HCT116 (cell line): ENCODE measurements at regions not wholly inside any gene's neighbourhood (a gene's known extent, or its start where the extent isn't known, plus 50 kb on each side); places are given as distances from the start of the nearest gene placed in this dataset.

Experiments used
- ATAC-seq: fragments of 200-7000 bp; cut with Tn5 transposase; 2 replicates; pipeline ENCODE4 v1.9.1; 2020; ENCODE audit warnings: mild to moderate bottlenecking, moderate library complexity
- BruUV-seq: library from RNA; stranded (reverse); fragments of 400-500 nt; replicated peaks from 2 replicates; lab custom pipeline; 2021; lab: Mats Ljungman, UMichigan
- CTCF ChIA-PET: fragments of 300-600 bp; sonication (Branson Sonifier 250); formaldehyde crosslinking; loops from one replicate; lab custom pipeline; 2021; ENCODE audit warnings: antibody characterized with exemption; lab: Charles Lee
- POLR2A ChIA-PET: fragments of 300-600, 350-600 bp; sonication (Branson Sonifier 250); formaldehyde crosslinking; loops from one replicate; lab custom pipeline; 2021; ENCODE audit warnings: antibody characterized with exemption; lab: Charles Lee
- RAD21 ChIA-PET, 2 experiments: fragments of 300-600 bp; sonication (Branson Sonifier 250); formaldehyde crosslinking; loops; one replicate each; lab custom pipeline; 2023; ENCODE audit warnings: low total read pairs in 2 of 2; ENCODE audit not compliant: uncharacterized antibody in 2 of 2, unreplicated experiment in 2 of 2, low non-redundant PET in 1 of 2; lab: Charles Lee
- DNase-seq: peaks from one replicate; pipeline ENCODE4 v3.0.0-alpha.2; 2010; ENCODE audit warnings: low read depth, low spot score
- H2AFZ ChIP-seq: fragments of 200-600 bp; shearing (Covaris generic), sonication (generic); 2 replicates; pipeline ENCODE4 v1.6.1; 2017; ENCODE audit warnings: low read depth, mixed run types, mixed read lengths, antibody characterized with exemption, low read length; ENCODE audit not compliant: poor library complexity, severe bottlenecking
- H3K27ac ChIP-seq: 2 replicates; pipeline ENCODE4 v1.5.1; 2012; ENCODE audit warnings: low read depth, low read length
- H3K27me3 ChIP-seq: fragments of 200-600 bp; sonication (generic); 2 replicates; pipeline ENCODE4 v1.6.1; 2016; ENCODE audit warnings: mixed run types, low read length, mixed read lengths; ENCODE audit not compliant: insufficient read depth
- H3K36me3 ChIP-seq, 2 experiments: fragments of 200-500 bp in 1 of 2; fragments of 200-600 bp in 1 of 2; sonication (Bioruptor generic) in 1 of 2; sonication (generic) in 1 of 2; 2 replicates each; pipeline versions ENCODE4 v1.5.1 to v1.6.1; 2014 to 2016; ENCODE audit warnings: low read length in 2 of 2, inconsistent platforms in 1 of 2, mixed read lengths in 1 of 2, mixed run types in 1 of 2; ENCODE audit not compliant: insufficient read depth in 2 of 2, control insufficient read depth in 1 of 2
- H3K4me1 ChIP-seq, 2 experiments: fragments of 200-600 bp in 1 of 2; sonication (generic) in 1 of 2; 2 replicates each; pipeline versions ENCODE4 v1.5.1 to v1.6.1; 2012 to 2017; ENCODE audit warnings: low read length in 2 of 2, inconsistent platforms in 1 of 2, mild to moderate bottlenecking in 1 of 2, mixed read lengths in 1 of 2, mixed run types in 1 of 2, moderate library complexity in 1 of 2; ENCODE audit not compliant: insufficient read depth in 2 of 2, control insufficient read depth in 1 of 2
- H3K4me2 ChIP-seq: fragments of 200-600 bp; sonication (generic); 2 replicates; pipeline ENCODE4 v1.6.1; 2017; ENCODE audit warnings: mixed run types, low read length, mixed read lengths
- H3K4me3 ChIP-seq, 2 experiments: fragments of 200-600 bp in 1 of 2; sonication (generic) in 1 of 2; replicated peaks in 1 of 2; 2 replicates each; pipeline ENCODE4 v1.5.1; 2011 to 2016; ENCODE audit warnings: low read length in 2 of 2, control low read depth in 1 of 2, low read depth in 1 of 2, mild to moderate bottlenecking in 1 of 2, mixed read lengths in 1 of 2, mixed run types in 1 of 2
- H3K79me2 ChIP-seq: fragments of 200-600 bp; sonication (generic); 2 replicates; pipeline ENCODE4 v1.6.1; 2017; ENCODE audit warnings: mild to moderate bottlenecking, mixed run types, low read length, moderate library complexity, mixed read lengths; ENCODE audit not compliant: insufficient read depth
- H3K9ac ChIP-seq: fragments of 200-600 bp; sonication (generic); 2 replicates; pipeline ENCODE4 v1.6.1; 2016; ENCODE audit warnings: low read length, mixed read lengths
- H3K9me2 ChIP-seq: fragments of 200-600 bp; sonication (generic), shearing (Covaris generic); 2 replicates; pipeline ENCODE4 v1.6.1; 2017; ENCODE audit warnings: mixed run types, mild to moderate bottlenecking, moderate library complexity; ENCODE audit not compliant: insufficient read depth
- H3K9me3 ChIP-seq, 2 experiments: fragments of 200-500 bp in 1 of 2; fragments of 200-600 bp in 1 of 2; sonication (Bioruptor generic) in 1 of 2; sonication (generic) in 1 of 2; 2 replicates each; pipeline ENCODE4 v1.6.1; 2014 to 2017; ENCODE audit warnings: low read length in 2 of 2, mixed read lengths in 2 of 2, inconsistent platforms in 1 of 2, low read depth in 1 of 2, mild to moderate bottlenecking in 1 of 2, mixed run types in 1 of 2, moderate library complexity in 1 of 2; ENCODE audit not compliant: control insufficient read depth in 1 of 2, insufficient read depth in 1 of 2
- H4K20me1 ChIP-seq: fragments of 200-600 bp; sonication (generic), shearing (Covaris generic); 2 replicates; pipeline ENCODE4 v1.6.1; 2017; ENCODE audit warnings: mixed run types, mild to moderate bottlenecking, moderate library complexity; ENCODE audit not compliant: insufficient read depth
- CBX3 ChIP-seq: IDR thresholded peaks from 2 replicates; pipeline ENCODE4 v1.6.1; 2012; ENCODE audit warnings: low read depth
- CEBPB ChIP-seq: IDR thresholded peaks from 2 replicates; pipeline ENCODE4 v1.6.1; 2012; ENCODE audit warnings: low read depth
- ELF1 ChIP-seq: IDR thresholded peaks from 2 replicates; pipeline ENCODE4 v1.6.1; 2012; ENCODE audit warnings: low read depth, borderline replicate concordance
- EZH2 ChIP-seq: fragments of 200-600 bp; sonication (generic); IDR thresholded peaks from 2 replicates; pipeline ENCODE4 v1.6.1; 2017; ENCODE audit warnings: antibody characterized with exemption, mixed run types
- EZH2phosphoT487 ChIP-seq: fragments of 200-600 bp; IDR thresholded peaks from 2 replicates; pipeline ENCODE4 v1.6.1; 2018; ENCODE audit warnings: antibody characterized with exemption, borderline replicate concordance
- FOSL1 ChIP-seq: IDR thresholded peaks from 2 replicates; pipeline ENCODE4 v1.6.1; 2012; ENCODE audit warnings: low read depth
- JUND ChIP-seq: IDR thresholded peaks from 2 replicates; pipeline ENCODE4 v1.6.1; 2012
- POLR2AphosphoS5 ChIP-seq: IDR thresholded peaks from 2 replicates; pipeline ENCODE4 v1.6.1; 2011; ENCODE audit warnings: mild to moderate bottlenecking, low read depth, low read length, moderate library complexity
- RAD21 ChIP-seq: IDR thresholded peaks from 2 replicates; pipeline ENCODE4 v1.6.1; 2012; ENCODE audit warnings: low read depth, mild to moderate bottlenecking
- SIN3A ChIP-seq: IDR thresholded peaks from 2 replicates; pipeline ENCODE4 v1.6.1; 2012; ENCODE audit warnings: low read depth
- TCF7L2 ChIP-seq: IDR thresholded peaks from 2 replicates; pipeline ENCODE4 v1.7.0; 2011; ENCODE audit warnings: borderline replicate concordance, inconsistent platforms; ENCODE audit not compliant: insufficient read depth, insufficient read length; ENCODE audit errors: extremely low read depth
- YY1 ChIP-seq: IDR thresholded peaks from 2 replicates; pipeline ENCODE4 v1.6.1; 2011; ENCODE audit warnings: low read length, low read depth, moderate library complexity, mild to moderate bottlenecking; ENCODE audit not compliant: insufficient replicate concordance; ENCODE audit errors: extremely low read depth
- ZFX ChIP-seq: fragments of 450-650 bp; IDR thresholded peaks from 2 replicates; pipeline ENCODE4 v1.6.1; 2017
- intact Hi-C: fragments of 100-400 bp; cut with micrococcal nuclease; formaldehyde crosslinking; loops from 2 replicates; pipeline ENCODE4 v1.10.0; 2022
- TF ChIP-seq, protein P1 (sequence below): IDR thresholded peaks from 2 replicates; pipeline ENCODE4 v1.6.1; 2012; ENCODE audit warnings: low read depth
- TF ChIP-seq, protein P2 (sequence below): IDR thresholded peaks from 2 replicates; pipeline ENCODE4 v1.6.1; 2012
- TF ChIP-seq, protein P3 (sequence below): IDR thresholded peaks from 2 replicates; pipeline ENCODE4 v1.6.1; 2012
- TF ChIP-seq, protein P4 (sequence below), 3 experiments: fragments of 200-600 bp in 1 of 3; sonication (generic) in 1 of 3; IDR thresholded peaks in 2 of 3; conservative IDR thresholded peaks in 1 of 3; 2 replicates each; pipeline ENCODE4 v1.5.1; 2012 to 2017; ENCODE audit warnings: low read depth in 2 of 3, low read length in 2 of 3, antibody characterized with exemption in 1 of 3, borderline replicate concordance in 1 of 3, control low read depth in 1 of 3, mild to moderate bottlenecking in 1 of 3, mixed read lengths in 1 of 3, mixed run types in 1 of 3, moderate library complexity in 1 of 3; ENCODE audit not compliant: insufficient read depth in 1 of 3

DNA sequence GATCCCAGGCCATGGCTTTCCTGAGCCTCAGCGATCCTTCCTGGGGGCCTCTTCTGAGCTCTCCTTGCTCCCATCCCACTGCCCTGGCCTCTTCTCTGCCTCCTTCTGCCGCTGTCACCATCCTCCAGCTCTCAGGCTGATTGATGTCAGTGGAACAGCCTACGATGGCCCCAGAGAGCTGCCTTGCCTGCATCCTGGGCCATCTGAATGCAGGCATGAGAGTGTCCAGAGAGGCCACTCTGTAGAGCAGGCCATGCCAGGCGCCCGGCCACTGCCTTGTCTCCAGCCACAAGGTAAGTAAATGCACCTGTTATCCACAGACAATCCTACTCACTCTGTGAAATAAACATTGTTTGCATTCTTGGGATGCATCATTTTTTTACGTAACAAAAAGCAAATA, 171.4 kb upstream of the PPP2R2D start:
- intact Hi-C loops = no loop called here
- Histone ChIP-seq H3K4me2 (no peak overlapping the region), H3K9me3 (no peaks in the 10 kb centered on the region), H2AFZ (no peak overlapping the region), H3K27me3 (no peaks in the 10 kb centered on the region), H3K9me2 (no peaks in the 10 kb centered on the region), H3K9ac (no peak overlapping the region), H3K27ac (no peak overlapping the region), H4K20me1 (no peaks in the 10 kb centered on the region), H3K79me2 (no peaks in the 10 kb centered on the region), H3K4me3 (no peak overlapping the region), H3K4me1 (no peaks in the 10 kb centered on the region), H3K36me3 (no peaks in the 10 kb centered on the region)
- POLR2A ChIA-PET = no interaction called here
- RAD21 ChIA-PET = no interaction called here
- TF ChIP-seq ZFX (no peak), EZH2phosphoT487 (no peak), FOSL1 (no peak), TCF7L2 (no peak), CEBPB (no peak), POLR2AphosphoS5 (no peak), YY1 (no peak), CBX3 (no peak), ELF1 (no peak), RAD21 (no peak), JUND (no peak), SIN3A (no peak), EZH2 (no peak)
- TF ChIP-seq, protein P1, sequence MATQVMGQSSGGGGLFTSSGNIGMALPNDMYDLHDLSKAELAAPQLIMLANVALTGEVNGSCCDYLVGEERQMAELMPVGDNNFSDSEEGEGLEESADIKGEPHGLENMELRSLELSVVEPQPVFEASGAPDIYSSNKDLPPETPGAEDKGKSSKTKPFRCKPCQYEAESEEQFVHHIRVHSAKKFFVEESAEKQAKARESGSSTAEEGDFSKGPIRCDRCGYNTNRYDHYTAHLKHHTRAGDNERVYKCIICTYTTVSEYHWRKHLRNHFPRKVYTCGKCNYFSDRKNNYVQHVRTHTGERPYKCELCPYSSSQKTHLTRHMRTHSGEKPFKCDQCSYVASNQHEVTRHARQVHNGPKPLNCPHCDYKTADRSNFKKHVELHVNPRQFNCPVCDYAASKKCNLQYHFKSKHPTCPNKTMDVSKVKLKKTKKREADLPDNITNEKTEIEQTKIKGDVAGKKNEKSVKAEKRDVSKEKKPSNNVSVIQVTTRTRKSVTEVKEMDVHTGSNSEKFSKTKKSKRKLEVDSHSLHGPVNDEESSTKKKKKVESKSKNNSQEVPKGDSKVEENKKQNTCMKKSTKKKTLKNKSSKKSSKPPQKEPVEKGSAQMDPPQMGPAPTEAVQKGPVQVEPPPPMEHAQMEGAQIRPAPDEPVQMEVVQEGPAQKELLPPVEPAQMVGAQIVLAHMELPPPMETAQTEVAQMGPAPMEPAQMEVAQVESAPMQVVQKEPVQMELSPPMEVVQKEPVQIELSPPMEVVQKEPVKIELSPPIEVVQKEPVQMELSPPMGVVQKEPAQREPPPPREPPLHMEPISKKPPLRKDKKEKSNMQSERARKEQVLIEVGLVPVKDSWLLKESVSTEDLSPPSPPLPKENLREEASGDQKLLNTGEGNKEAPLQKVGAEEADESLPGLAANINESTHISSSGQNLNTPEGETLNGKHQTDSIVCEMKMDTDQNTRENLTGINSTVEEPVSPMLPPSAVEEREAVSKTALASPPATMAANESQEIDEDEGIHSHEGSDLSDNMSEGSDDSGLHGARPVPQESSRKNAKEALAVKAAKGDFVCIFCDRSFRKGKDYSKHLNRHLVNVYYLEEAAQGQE = no peak
- TF ChIP-seq, protein P2, sequence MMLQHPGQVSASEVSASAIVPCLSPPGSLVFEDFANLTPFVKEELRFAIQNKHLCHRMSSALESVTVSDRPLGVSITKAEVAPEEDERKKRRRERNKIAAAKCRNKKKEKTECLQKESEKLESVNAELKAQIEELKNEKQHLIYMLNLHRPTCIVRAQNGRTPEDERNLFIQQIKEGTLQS = no peak
- TF ChIP-seq, protein P3, sequence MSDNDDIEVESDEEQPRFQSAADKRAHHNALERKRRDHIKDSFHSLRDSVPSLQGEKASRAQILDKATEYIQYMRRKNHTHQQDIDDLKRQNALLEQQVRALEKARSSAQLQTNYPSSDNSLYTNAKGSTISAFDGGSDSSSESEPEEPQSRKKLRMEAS = no peak
- TF ChIP-seq, protein P4, sequence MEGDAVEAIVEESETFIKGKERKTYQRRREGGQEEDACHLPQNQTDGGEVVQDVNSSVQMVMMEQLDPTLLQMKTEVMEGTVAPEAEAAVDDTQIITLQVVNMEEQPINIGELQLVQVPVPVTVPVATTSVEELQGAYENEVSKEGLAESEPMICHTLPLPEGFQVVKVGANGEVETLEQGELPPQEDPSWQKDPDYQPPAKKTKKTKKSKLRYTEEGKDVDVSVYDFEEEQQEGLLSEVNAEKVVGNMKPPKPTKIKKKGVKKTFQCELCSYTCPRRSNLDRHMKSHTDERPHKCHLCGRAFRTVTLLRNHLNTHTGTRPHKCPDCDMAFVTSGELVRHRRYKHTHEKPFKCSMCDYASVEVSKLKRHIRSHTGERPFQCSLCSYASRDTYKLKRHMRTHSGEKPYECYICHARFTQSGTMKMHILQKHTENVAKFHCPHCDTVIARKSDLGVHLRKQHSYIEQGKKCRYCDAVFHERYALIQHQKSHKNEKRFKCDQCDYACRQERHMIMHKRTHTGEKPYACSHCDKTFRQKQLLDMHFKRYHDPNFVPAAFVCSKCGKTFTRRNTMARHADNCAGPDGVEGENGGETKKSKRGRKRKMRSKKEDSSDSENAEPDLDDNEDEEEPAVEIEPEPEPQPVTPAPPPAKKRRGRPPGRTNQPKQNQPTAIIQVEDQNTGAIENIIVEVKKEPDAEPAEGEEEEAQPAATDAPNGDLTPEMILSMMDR (IDR thresholded peaks at IDR 0.05 in 2 of 3, conservative IDR thresholded peaks at IDR 0.05 in 1 of 3; ENCODE audit: borderline replicate concordance in 1 of 3, insufficient read depth in 1 of 3, low read depth in 2 of 3, low read length in 2 of 3) = no peak
- no peak for ATAC-seq
- CTCF ChIA-PET = no interaction called here
- DNase-seq = no peak
- BruUV-seq = no TSS peak
